ENCODE measurements at regions not wholly inside any gene's neighbourhood (a gene's known extent, or its start where the extent isn't known, plus 50 kb on each side); places are given as distances from the start of the nearest gene placed in this dataset.
"Not testable (repeated sequence)": the region's sequence is repeated elsewhere in the genome, so short reads cannot be mapped to it uniquely, and the experiment has no call there.

- H3K4ac ChIP-seq (ENCODE audit: low read depth, low read length); H2BK120ac ChIP-seq (ENCODE audit: insufficient read depth, low read length, poor library complexity); H3K4me1 ChIP-seq (ENCODE audit: control insufficient read depth in 1 of 2, insufficient read depth in 2 of 2, low read length in 2 of 2); H3K18ac ChIP-seq (ENCODE audit: low read length); H3K27ac ChIP-seq (ENCODE audit: low read depth, low read length); H4K91ac ChIP-seq (ENCODE audit: low read depth, low read length); H2AFZ ChIP-seq (ENCODE audit: insufficient read depth, low read length, poor library complexity); H3K79me1 ChIP-seq (ENCODE audit: low read length); H2AK5ac ChIP-seq (ENCODE audit: low read length); H3K4me3 ChIP-seq (ENCODE audit: low read depth, low read length); H3K9me3 ChIP-seq (ENCODE audit: insufficient read depth, low read depth, low read length); H3K36me3 ChIP-seq (ENCODE audit: control insufficient read depth in 1 of 2, insufficient read depth in 2 of 2, low read length in 2 of 2); H3K23ac ChIP-seq (ENCODE audit: low read length); H3K4me2 ChIP-seq (ENCODE audit: low read length); H3K14ac ChIP-seq (ENCODE audit: low read length); H3K79me2 ChIP-seq (ENCODE audit: control insufficient read depth, insufficient read depth, low read length, poor library complexity); H2BK12ac ChIP-seq (ENCODE audit: low read length); H3K27me3 ChIP-seq (ENCODE audit: insufficient read depth, low read length); H4K8ac ChIP-seq (ENCODE audit: low read depth, low read length); H3K9ac ChIP-seq (ENCODE audit: low read length); H4K12ac ChIP-seq (ENCODE audit: low read depth, low read length); DNase-seq; H2BK5ac ChIP-seq (ENCODE audit: low read depth, low read length, poor library complexity): not testable (repeated sequence)
- no CpG with 5 or more reads among the region's 2 CpGs for WGBS (ENCODE audit: extremely low coverage, insufficient coverage, insufficient read length)
These were observed 80.5 kb upstream of the CPEB2 start for GRCh38 chr4:14921781-14922180.

- H3K9me3 ChIP-seq (ENCODE audit: insufficient read depth, low read depth, low read length) = no peaks in the 10 kb centered on the region
- no peaks in the 10 kb centered on the region for H3K79me2 ChIP-seq (ENCODE audit: control insufficient read depth, insufficient read depth, low read length, poor library complexity)
- no peak overlapping the region for H3K9ac ChIP-seq (ENCODE audit: low read length)
- no peak overlapping the region for H2AFZ ChIP-seq (ENCODE audit: insufficient read depth, low read length, poor library complexity)
- no peak overlapping the region for H2BK120ac ChIP-seq (ENCODE audit: insufficient read depth, low read length, poor library complexity)
- no peak overlapping the region for H4K91ac ChIP-seq (ENCODE audit: low read depth, low read length)
- H3K4me3 ChIP-seq (ENCODE audit: low read depth, low read length) = no peak overlapping the region
- no peak overlapping the region for H2BK12ac ChIP-seq (ENCODE audit: low read length)
- no peak overlapping the region for H3K27ac ChIP-seq (ENCODE audit: low read depth, low read length)
- no peak overlapping the region for H3K23ac ChIP-seq (ENCODE audit: low read length)
- no peak overlapping the region for H2BK5ac ChIP-seq (ENCODE audit: low read depth, low read length, poor library complexity)
- no peaks in the 10 kb centered on the region for H3K27me3 ChIP-seq (ENCODE audit: insufficient read depth, low read length)
- H2AK5ac ChIP-seq (ENCODE audit: low read length) = no peak overlapping the region
- DNase-seq = no peak
- no peak overlapping the region for H3K18ac ChIP-seq (ENCODE audit: low read length)
- H3K4ac ChIP-seq (ENCODE audit: low read depth, low read length) = no peak overlapping the region
- H3K4me2 ChIP-seq (ENCODE audit: low read length) = no peak overlapping the region
- WGBS (ENCODE audit: extremely low coverage, insufficient coverage, insufficient read length) = no CpG with 5 or more reads among the region's 3 CpGs
- H3K79me1 ChIP-seq (ENCODE audit: low read length) = no peaks in the 10 kb centered on the region
- no peaks in the 10 kb centered on the region for H3K36me3 ChIP-seq (ENCODE audit: control insufficient read depth in 1 of 2, insufficient read depth in 2 of 2, low read length in 2 of 2)
- no peaks in the 10 kb centered on the region for H3K4me1 ChIP-seq (ENCODE audit: control insufficient read depth in 1 of 2, insufficient read depth in 2 of 2, low read length in 2 of 2)
- H4K12ac ChIP-seq (ENCODE audit: low read depth, low read length) = no peak overlapping the region
- no peak overlapping the region for H3K14ac ChIP-seq (ENCODE audit: low read length)
- H4K8ac ChIP-seq (ENCODE audit: low read depth, low read length) = no peak overlapping the region
These were observed 78.0 kb upstream of the CPEB2 start for GRCh38 chr4:14924076-14924811.

GRCh38 chr4:14924812-14925344 is 77.4 kb upstream of the CPEB2 start:
- Histone ChIP-seq H2BK5ac (ENCODE audit: low read depth, low read length, poor library complexity) (no peak overlapping the region), H2BK12ac (ENCODE audit: low read length) (no peak overlapping the region), H3K14ac (ENCODE audit: low read length) (no peak overlapping the region), H3K23ac (ENCODE audit: low read length) (no peak overlapping the region), H3K4me1 (ENCODE audit: control insufficient read depth in 1 of 2, insufficient read depth in 2 of 2, low read length in 2 of 2) (no peaks in the 10 kb centered on the region), H3K4me2 (ENCODE audit: low read length) (no peak overlapping the region), H4K12ac (ENCODE audit: low read depth, low read length) (no peak overlapping the region), H3K4ac (ENCODE audit: low read depth, low read length) (no peak overlapping the region), H3K27ac (ENCODE audit: low read depth, low read length) (no peak overlapping the region), H3K18ac (ENCODE audit: low read length) (no peak overlapping the region), H3K9me3 (ENCODE audit: insufficient read depth, low read depth, low read length) (no peaks in the 10 kb centered on the region), H3K79me2 (ENCODE audit: control insufficient read depth, insufficient read depth, low read length, poor library complexity) (no peaks in the 10 kb centered on the region), H4K8ac (ENCODE audit: low read depth, low read length) (no peak overlapping the region), H3K9ac (ENCODE audit: low read length) (no peak overlapping the region), H2AFZ (ENCODE audit: insufficient read depth, low read length, poor library complexity) (no peak overlapping the region), H3K27me3 (ENCODE audit: insufficient read depth, low read length) (no peaks in the 10 kb centered on the region), H2AK5ac (ENCODE audit: low read length) (no peak overlapping the region), H3K36me3 (ENCODE audit: control insufficient read depth in 1 of 2, insufficient read depth in 2 of 2, low read length in 2 of 2) (no peaks in the 10 kb centered on the region), H3K79me1 (ENCODE audit: low read length) (no peaks in the 10 kb centered on the region), H3K4me3 (ENCODE audit: low read depth, low read length) (no peak overlapping the region), H2BK120ac (ENCODE audit: insufficient read depth, low read length, poor library complexity) (no peak overlapping the region), H4K91ac (ENCODE audit: low read depth, low read length) (no peak overlapping the region)
- no peak for DNase-seq
- WGBS (ENCODE audit: extremely low coverage, insufficient coverage, insufficient read length) = no CpG with 5 or more reads among the region's 3 CpGs

- no peak for DNase-seq
- H3K79me1 ChIP-seq (ENCODE audit: low read length) = no peaks in the 10 kb centered on the region
- no peak overlapping the region for H3K9ac ChIP-seq (ENCODE audit: low read length)
- no peak overlapping the region for H3K23ac ChIP-seq (ENCODE audit: low read length)
- no peak overlapping the region for H4K91ac ChIP-seq (ENCODE audit: low read depth, low read length)
- H3K27me3 ChIP-seq (ENCODE audit: insufficient read depth, low read length) = no peaks in the 10 kb centered on the region
- H3K4me3 ChIP-seq (ENCODE audit: low read depth, low read length) = no peak overlapping the region
- no peak overlapping the region for H3K14ac ChIP-seq (ENCODE audit: low read length)
- H3K79me2 ChIP-seq (ENCODE audit: control insufficient read depth, insufficient read depth, low read length, poor library complexity) = no peaks in the 10 kb centered on the region
- H2BK120ac ChIP-seq (ENCODE audit: insufficient read depth, low read length, poor library complexity) = no peak overlapping the region
- no peak overlapping the region for H2BK12ac ChIP-seq (ENCODE audit: low read length)
- no peak overlapping the region for H3K4me2 ChIP-seq (ENCODE audit: low read length)
- H4K8ac ChIP-seq (ENCODE audit: low read depth, low read length) = no peak overlapping the region
- no peak overlapping the region for H4K12ac ChIP-seq (ENCODE audit: low read depth, low read length)
- H3K9me3 ChIP-seq (ENCODE audit: insufficient read depth, low read depth, low read length) = no peaks in the 10 kb centered on the region
- no peak overlapping the region for H3K27ac ChIP-seq (ENCODE audit: low read depth, low read length)
- H3K36me3 ChIP-seq (ENCODE audit: control insufficient read depth in 1 of 2, insufficient read depth in 2 of 2, low read length in 2 of 2) = no peaks in the 10 kb centered on the region
- H3K18ac ChIP-seq (ENCODE audit: low read length) = no peak overlapping the region
- H3K4ac ChIP-seq (ENCODE audit: low read depth, low read length) = no peak overlapping the region
- no peak overlapping the region for H2AK5ac ChIP-seq (ENCODE audit: low read length)
- H2BK5ac ChIP-seq (ENCODE audit: low read depth, low read length, poor library complexity) = no peak overlapping the region
- WGBS (ENCODE audit: extremely low coverage, insufficient coverage, insufficient read length) = no CpG with 5 or more reads among the region's 5 CpGs
- no peaks in the 10 kb centered on the region for H3K4me1 ChIP-seq (ENCODE audit: control insufficient read depth in 1 of 2, insufficient read depth in 2 of 2, low read length in 2 of 2)
- H2AFZ ChIP-seq (ENCODE audit: insufficient read depth, low read length, poor library complexity) = no peak overlapping the region
These were observed 76.8 kb upstream of the CPEB2 start for GRCh38 chr4:14925471-14925870.

Measured in trophoblast cell (in vitro differentiated cells and primary cell).